ENCODE measurements at regions not wholly inside any gene's neighbourhood (a gene's known extent, or its start where the extent isn't known, plus 50 kb on each side); places are given as distances from the start of the nearest gene placed in this dataset.

GRCh38 chr3:139231555-139232281 is 112.1 kb upstream of the MRPS22 start:
- TF ChIP-seq CTCF (conservative IDR thresholded peaks at IDR 0.05) (no peak), EZH2 (IDR thresholded peaks at IDR 0.05; ENCODE audit: low read depth) (no peak)

Measured in PC-9 (cell line).